GM21526 (cell line): ENCODE measurements at regions not wholly inside any gene's neighbourhood (a gene's known extent, or its start where the extent isn't known, plus 50 kb on each side); places are given as distances from the start of the nearest gene placed in this dataset.

Source experiments
- ATAC-seq: cut with Tn5 transposase; IDR thresholded peaks from one replicate; pipeline ENCODE4 v1.9.1; 2021; ENCODE audit warnings: moderate library complexity; ENCODE audit not compliant: unreplicated experiment, low FRiP score

- no peak for ATAC-seq
These were observed 187.8 kb upstream of the DDI1 start for GRCh38 chr11:103848686-103849085.

- ATAC-seq = no peak
These were observed 187.1 kb upstream of the DDI1 start for GRCh38 chr11:103849366-103849765.

GRCh38 chr11:103850419-103851165, 185.8 kb upstream of the DDI1 start:
- ATAC-seq = no peak

GRCh38 chr11:103851166-103851651, 185.2 kb upstream of the DDI1 start:
- ATAC-seq = no peak
